HL-60 (cell line): ENCODE measurements at regions not wholly inside any gene's neighbourhood (a gene's known extent, or its start where the extent isn't known, plus 50 kb on each side); places are given as distances from the start of the nearest gene placed in this dataset.

ENCODE experiments used
- GABPA ChIP-seq: IDR thresholded peaks from 2 replicates; pipeline ENCODE4 v1.6.1; 2012; ENCODE audit warnings: low read depth
- POLR2AphosphoS5 ChIP-seq: IDR thresholded peaks from 2 replicates; pipeline ENCODE4 v1.6.1; 2012; ENCODE audit warnings: low read depth
- TF ChIP-seq, protein P1 (sequence below): IDR thresholded peaks from one replicate; pipeline ENCODE4 v1.5.1; 2011; ENCODE audit warnings: low read length, control low read depth, inconsistent platforms; ENCODE audit not compliant: insufficient read depth
- TF ChIP-seq, protein P2 (sequence below): IDR thresholded peaks from 2 replicates; pipeline ENCODE4 v1.6.1; 2012; ENCODE audit warnings: low read depth; ENCODE audit not compliant: insufficient replicate concordance

DNA sequence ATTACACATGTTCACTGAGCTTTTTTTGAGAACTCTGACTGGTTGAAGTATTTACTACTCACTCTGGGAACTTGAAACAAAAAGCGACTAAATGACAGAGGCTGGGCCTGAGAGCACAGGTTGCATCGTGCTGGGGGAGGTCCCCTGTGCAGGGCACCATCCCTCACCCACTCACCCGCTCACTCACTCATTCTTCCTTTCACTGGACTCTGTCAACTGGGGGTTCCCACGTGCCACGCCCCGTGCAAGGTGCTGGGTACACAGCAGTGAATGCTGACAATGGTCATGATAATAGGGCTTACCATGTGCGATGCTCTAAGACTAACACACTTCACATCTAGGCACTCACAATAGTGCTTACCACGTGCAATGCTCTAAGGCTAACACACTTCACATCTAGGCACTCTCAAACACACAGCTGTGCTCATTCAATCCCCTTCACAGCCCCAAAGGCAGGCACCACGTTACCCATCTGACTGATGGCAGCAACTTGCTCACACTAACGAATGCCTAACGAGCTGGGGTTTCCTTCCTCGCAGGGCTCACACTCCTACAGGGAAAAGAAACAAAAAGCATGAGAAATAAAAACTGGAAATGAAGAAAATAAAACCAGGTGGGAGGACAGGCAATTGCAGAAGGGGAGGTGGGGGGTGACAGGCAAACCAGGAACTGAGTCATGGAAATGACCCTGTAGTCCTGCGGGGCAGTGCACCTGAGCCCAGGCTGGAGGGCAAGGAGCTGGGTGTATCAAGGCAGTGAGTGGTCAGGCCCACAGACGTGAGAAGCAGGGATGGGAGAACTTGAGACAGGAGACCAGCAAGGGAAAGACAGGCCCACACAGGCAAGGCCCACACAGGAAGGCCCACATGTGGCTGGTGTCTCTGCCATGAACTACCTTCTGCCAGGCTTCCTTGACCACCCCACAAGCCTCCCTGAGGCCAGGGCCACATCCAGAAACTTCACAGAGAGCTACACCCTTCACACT is 147.0 kb upstream of the FAM20C start:
- TF ChIP-seq, protein P1, sequence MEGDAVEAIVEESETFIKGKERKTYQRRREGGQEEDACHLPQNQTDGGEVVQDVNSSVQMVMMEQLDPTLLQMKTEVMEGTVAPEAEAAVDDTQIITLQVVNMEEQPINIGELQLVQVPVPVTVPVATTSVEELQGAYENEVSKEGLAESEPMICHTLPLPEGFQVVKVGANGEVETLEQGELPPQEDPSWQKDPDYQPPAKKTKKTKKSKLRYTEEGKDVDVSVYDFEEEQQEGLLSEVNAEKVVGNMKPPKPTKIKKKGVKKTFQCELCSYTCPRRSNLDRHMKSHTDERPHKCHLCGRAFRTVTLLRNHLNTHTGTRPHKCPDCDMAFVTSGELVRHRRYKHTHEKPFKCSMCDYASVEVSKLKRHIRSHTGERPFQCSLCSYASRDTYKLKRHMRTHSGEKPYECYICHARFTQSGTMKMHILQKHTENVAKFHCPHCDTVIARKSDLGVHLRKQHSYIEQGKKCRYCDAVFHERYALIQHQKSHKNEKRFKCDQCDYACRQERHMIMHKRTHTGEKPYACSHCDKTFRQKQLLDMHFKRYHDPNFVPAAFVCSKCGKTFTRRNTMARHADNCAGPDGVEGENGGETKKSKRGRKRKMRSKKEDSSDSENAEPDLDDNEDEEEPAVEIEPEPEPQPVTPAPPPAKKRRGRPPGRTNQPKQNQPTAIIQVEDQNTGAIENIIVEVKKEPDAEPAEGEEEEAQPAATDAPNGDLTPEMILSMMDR, result no peak
- no peak for TF ChIP-seq POLR2AphosphoS5
- TF ChIP-seq, protein P2, sequence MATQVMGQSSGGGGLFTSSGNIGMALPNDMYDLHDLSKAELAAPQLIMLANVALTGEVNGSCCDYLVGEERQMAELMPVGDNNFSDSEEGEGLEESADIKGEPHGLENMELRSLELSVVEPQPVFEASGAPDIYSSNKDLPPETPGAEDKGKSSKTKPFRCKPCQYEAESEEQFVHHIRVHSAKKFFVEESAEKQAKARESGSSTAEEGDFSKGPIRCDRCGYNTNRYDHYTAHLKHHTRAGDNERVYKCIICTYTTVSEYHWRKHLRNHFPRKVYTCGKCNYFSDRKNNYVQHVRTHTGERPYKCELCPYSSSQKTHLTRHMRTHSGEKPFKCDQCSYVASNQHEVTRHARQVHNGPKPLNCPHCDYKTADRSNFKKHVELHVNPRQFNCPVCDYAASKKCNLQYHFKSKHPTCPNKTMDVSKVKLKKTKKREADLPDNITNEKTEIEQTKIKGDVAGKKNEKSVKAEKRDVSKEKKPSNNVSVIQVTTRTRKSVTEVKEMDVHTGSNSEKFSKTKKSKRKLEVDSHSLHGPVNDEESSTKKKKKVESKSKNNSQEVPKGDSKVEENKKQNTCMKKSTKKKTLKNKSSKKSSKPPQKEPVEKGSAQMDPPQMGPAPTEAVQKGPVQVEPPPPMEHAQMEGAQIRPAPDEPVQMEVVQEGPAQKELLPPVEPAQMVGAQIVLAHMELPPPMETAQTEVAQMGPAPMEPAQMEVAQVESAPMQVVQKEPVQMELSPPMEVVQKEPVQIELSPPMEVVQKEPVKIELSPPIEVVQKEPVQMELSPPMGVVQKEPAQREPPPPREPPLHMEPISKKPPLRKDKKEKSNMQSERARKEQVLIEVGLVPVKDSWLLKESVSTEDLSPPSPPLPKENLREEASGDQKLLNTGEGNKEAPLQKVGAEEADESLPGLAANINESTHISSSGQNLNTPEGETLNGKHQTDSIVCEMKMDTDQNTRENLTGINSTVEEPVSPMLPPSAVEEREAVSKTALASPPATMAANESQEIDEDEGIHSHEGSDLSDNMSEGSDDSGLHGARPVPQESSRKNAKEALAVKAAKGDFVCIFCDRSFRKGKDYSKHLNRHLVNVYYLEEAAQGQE, result no peak
- TF ChIP-seq GABPA, result no peak
